ENCODE measurements at regions not wholly inside any gene's neighbourhood (a gene's known extent, or its start where the extent isn't known, plus 50 kb on each side); places are given as distances from the start of the nearest gene placed in this dataset.

DNA sequence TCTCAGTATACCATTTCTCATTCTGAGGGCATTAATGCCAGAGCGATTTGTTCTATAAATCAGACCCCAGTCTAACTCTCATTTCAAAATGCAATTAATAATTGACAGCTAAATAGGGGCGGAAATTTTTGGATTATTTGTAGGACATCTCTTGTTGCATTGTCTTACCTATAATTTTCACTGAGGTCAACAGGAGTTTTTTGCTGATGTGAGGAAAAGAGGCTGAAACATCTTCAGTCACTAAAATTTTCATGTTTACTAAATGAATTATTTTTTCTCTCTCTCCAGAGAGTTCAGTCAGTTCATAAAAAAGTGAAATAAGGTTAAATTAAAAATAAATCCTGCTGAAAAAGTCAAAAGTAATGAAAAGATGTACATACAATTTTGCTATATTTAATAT lies 295.9 kb downstream of the CCER1 start:
- Mint-ChIP-seq H3K27me3 (ENCODE audit: low read depth) (no peaks in the 10 kb centered on the region), H3K27ac (ENCODE audit: unreplicated experiment) (no peak overlapping the region), H3K9me3 (no peaks in the 10 kb centered on the region)

DNA sequence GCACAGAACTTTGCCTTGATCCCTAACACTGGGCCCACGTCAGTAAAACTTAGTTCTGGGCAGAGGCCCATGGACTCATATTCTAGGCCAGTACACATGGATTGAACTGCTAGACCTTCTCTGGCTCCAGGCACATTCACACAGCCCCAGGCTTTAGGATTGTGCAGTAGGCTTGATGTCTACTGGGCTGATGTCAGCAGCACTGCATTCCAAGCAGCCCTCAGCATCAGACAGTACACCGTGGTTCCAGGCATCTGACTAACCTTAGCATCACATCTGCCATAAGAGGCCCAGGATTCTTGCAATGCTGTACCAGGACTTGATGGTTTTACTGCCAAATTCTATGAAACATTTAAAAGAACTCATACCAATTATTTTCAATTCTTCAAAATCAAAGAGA lies 301.9 kb downstream of the CCER1 start:
- no peaks in the 10 kb centered on the region for H3K4me1 Mint-ChIP-seq
- no peaks in the 10 kb centered on the region for H3K36me3 Mint-ChIP-seq (ENCODE audit: low read depth)
- TF ChIP-seq, protein P1, sequence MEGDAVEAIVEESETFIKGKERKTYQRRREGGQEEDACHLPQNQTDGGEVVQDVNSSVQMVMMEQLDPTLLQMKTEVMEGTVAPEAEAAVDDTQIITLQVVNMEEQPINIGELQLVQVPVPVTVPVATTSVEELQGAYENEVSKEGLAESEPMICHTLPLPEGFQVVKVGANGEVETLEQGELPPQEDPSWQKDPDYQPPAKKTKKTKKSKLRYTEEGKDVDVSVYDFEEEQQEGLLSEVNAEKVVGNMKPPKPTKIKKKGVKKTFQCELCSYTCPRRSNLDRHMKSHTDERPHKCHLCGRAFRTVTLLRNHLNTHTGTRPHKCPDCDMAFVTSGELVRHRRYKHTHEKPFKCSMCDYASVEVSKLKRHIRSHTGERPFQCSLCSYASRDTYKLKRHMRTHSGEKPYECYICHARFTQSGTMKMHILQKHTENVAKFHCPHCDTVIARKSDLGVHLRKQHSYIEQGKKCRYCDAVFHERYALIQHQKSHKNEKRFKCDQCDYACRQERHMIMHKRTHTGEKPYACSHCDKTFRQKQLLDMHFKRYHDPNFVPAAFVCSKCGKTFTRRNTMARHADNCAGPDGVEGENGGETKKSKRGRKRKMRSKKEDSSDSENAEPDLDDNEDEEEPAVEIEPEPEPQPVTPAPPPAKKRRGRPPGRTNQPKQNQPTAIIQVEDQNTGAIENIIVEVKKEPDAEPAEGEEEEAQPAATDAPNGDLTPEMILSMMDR (conservative IDR thresholded peaks at IDR 0.05), result no peak
- no peak for DNase-seq (ENCODE audit: low read depth, low spot score)
- H3K9me3 Mint-ChIP-seq, result no peaks in the 10 kb centered on the region
- no peaks in the 10 kb centered on the region for H3K27me3 Mint-ChIP-seq (ENCODE audit: low read depth)
- H3K4me3 Mint-ChIP-seq, result no peak overlapping the region
- H3K27ac Mint-ChIP-seq (ENCODE audit: unreplicated experiment), result no peak overlapping the region

More for the DNA sequence above, 295.9 kb downstream of the CCER1 start:
- Mint-ChIP-seq H3K4me3 (no peak overlapping the region), H3K36me3 (ENCODE audit: low read depth) (no peaks in the 10 kb centered on the region), H3K4me1 (no peaks in the 10 kb centered on the region)
- TF ChIP-seq, protein P1 (conservative IDR thresholded peaks at IDR 0.05), result no peak
- DNase-seq (ENCODE audit: low read depth, low spot score), result no peak

DNA sequence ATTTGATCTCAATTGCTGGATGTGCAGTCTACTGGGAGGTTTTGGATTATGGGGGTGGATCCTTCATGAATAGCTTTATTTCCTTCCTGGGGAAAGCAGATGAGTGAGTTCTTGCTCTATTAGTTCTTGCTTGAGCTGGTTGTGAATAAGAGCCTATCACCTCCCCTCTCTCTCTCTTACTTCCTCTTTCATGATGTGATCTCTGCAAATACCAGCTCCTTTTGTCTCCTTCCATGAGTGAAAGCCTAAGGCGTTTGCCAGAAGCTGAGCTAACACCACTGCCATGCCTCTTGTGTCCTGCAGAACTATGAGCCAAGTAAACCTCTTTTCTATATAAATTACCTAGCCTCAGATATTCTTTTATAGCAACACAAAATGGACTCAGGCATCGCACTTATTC lies 302.7 kb downstream of the CCER1 start:
- Mint-ChIP-seq H3K27me3 (ENCODE audit: low read depth) (no peaks in the 10 kb centered on the region), H3K36me3 (ENCODE audit: low read depth) (no peaks in the 10 kb centered on the region), H3K27ac (ENCODE audit: unreplicated experiment) (no peak overlapping the region), H3K4me1 (no peaks in the 10 kb centered on the region), H3K4me3 (no peak overlapping the region), H3K9me3 (no peaks in the 10 kb centered on the region)
- TF ChIP-seq, protein P1 (conservative IDR thresholded peaks at IDR 0.05), result no peak
- no peak for DNase-seq (ENCODE audit: low read depth, low spot score)

GRCh38 chr12:90645181-90645580 lies 309.8 kb downstream of the CCER1 start:
- no peak overlapping the region for H3K4me3 Mint-ChIP-seq
- TF ChIP-seq, protein P1 (conservative IDR thresholded peaks at IDR 0.05), result no peak

GRCh38 chr12:90631591-90632212 lies 323.3 kb downstream of the CCER1 start:
- Mint-ChIP-seq H3K9me3 (no peaks in the 10 kb centered on the region), H3K27ac (ENCODE audit: unreplicated experiment) (no peak overlapping the region), H3K36me3 (ENCODE audit: low read depth) (no peaks in the 10 kb centered on the region), H3K4me1 (no peaks in the 10 kb centered on the region), H3K4me3 (no peak overlapping the region), H3K27me3 (ENCODE audit: low read depth) (no peaks in the 10 kb centered on the region)
- TF ChIP-seq, protein P1 (conservative IDR thresholded peaks at IDR 0.05), result no peak
- DNase-seq (ENCODE audit: low read depth, low spot score), result no peak

More at GRCh38 chr12:90645181-90645580, 309.8 kb downstream of the CCER1 start:
- H3K4me1 Mint-ChIP-seq, result no peaks in the 10 kb centered on the region
- H3K27ac Mint-ChIP-seq (ENCODE audit: unreplicated experiment), result no peak overlapping the region
- no peaks in the 10 kb centered on the region for H3K27me3 Mint-ChIP-seq (ENCODE audit: low read depth)
- H3K9me3 Mint-ChIP-seq, result peaks cover 3% of the 10 kb centered on the region
- no peaks in the 10 kb centered on the region for H3K36me3 Mint-ChIP-seq (ENCODE audit: low read depth)
- DNase-seq (ENCODE audit: low read depth, low spot score), result no peak
